ENCODE measurements at regions not wholly inside any gene's neighbourhood (a gene's known extent, or its start where the extent isn't known, plus 50 kb on each side); places are given as distances from the start of the nearest gene placed in this dataset.
"Not testable (repeated sequence)": the region's sequence is repeated elsewhere in the genome, so short reads cannot be mapped to it uniquely, and the experiment has no call there.

GRCh38 chr11:29051935-29052334 is 943.7 kb downstream of the METTL15 start:
- no peak overlapping the region for H3K4me3 Mint-ChIP-seq
- intact Hi-C loops (cut with micrococcal nuclease) = no loop called here
- CTCF ChIA-PET = no interaction called here
- no peak overlapping the region for H3K27ac Mint-ChIP-seq
- POLR2A ChIA-PET = no interaction called here
- H3K27me3 Mint-ChIP-seq = no peaks in the 10 kb centered on the region
- ATAC-seq (no peak), DNase-seq (no peak)
- no peaks in the 10 kb centered on the region for H3K36me3 Mint-ChIP-seq (ENCODE audit: low read depth)
- H3K4me1 Mint-ChIP-seq (ENCODE audit: low read depth) = no peaks in the 10 kb centered on the region
- TF ChIP-seq CTCF (IDR thresholded peaks at IDR 0.05) = no peak
- peaks cover 8% of the 10 kb centered on the region for H3K9me3 Mint-ChIP-seq

GRCh38 chr11:29050962-29051361 is 942.8 kb downstream of the METTL15 start:
- CTCF ChIA-PET; ATAC-seq; H3K27ac Mint-ChIP-seq; POLR2A ChIA-PET; DNase-seq; H3K4me1 Mint-ChIP-seq (ENCODE audit: low read depth); H3K36me3 Mint-ChIP-seq (ENCODE audit: low read depth); H3K27me3 Mint-ChIP-seq; H3K4me3 Mint-ChIP-seq; H3K9me3 Mint-ChIP-seq; intact Hi-C loops (cut with micrococcal nuclease): not testable (repeated sequence)

- CTCF ChIA-PET = no interaction called here
- POLR2A ChIA-PET = no interaction called here
- Mint-ChIP-seq H3K27me3 (no peaks in the 10 kb centered on the region), H3K4me3 (no peak overlapping the region), H3K36me3 (ENCODE audit: low read depth) (no peaks in the 10 kb centered on the region), H3K9me3 (peaks cover 5% of the 10 kb centered on the region), H3K27ac (no peak overlapping the region), H3K4me1 (ENCODE audit: low read depth) (no peaks in the 10 kb centered on the region)
- TF ChIP-seq CTCF (IDR thresholded peaks at IDR 0.05) = no peak
- intact Hi-C loops (cut with micrococcal nuclease) = no loop called here
- no peak for ATAC-seq
- no peak for DNase-seq
Measured at GRCh38 chr11:29040489-29040888, 932.3 kb downstream of the METTL15 start.

GRCh38 chr11:29032384-29033149 is 924.4 kb downstream of the METTL15 start:
- ChIA-PET POLR2A (no interaction called here), CTCF (no interaction called here)
- TF ChIP-seq CTCF (IDR thresholded peaks at IDR 0.05) = no peak
- H3K4me3 Mint-ChIP-seq = no peak overlapping the region
- H3K9me3 Mint-ChIP-seq = peaks cover 17% of the 10 kb centered on the region
- H3K36me3 Mint-ChIP-seq (ENCODE audit: low read depth) = no peaks in the 10 kb centered on the region
- intact Hi-C loops (cut with micrococcal nuclease) = no loop called here
- DNase-seq (no peak), ATAC-seq (no peak)
- H3K27ac Mint-ChIP-seq = no peak overlapping the region
- H3K4me1 Mint-ChIP-seq (ENCODE audit: low read depth) = no peaks in the 10 kb centered on the region
- no peaks in the 10 kb centered on the region for H3K27me3 Mint-ChIP-seq

- no peak for ATAC-seq
- Mint-ChIP-seq H3K4me3 (no peak overlapping the region), H3K36me3 (ENCODE audit: low read depth) (no peaks in the 10 kb centered on the region), H3K27me3 (no peaks in the 10 kb centered on the region), H3K4me1 (ENCODE audit: low read depth) (no peaks in the 10 kb centered on the region), H3K9me3 (peaks cover 22% of the 10 kb centered on the region), H3K27ac (no peak overlapping the region)
- CTCF ChIA-PET = no interaction called here
- POLR2A ChIA-PET = no interaction called here
- DNase-seq = no peak
- intact Hi-C loops (cut with micrococcal nuclease) = no loop called here
- no peak for TF ChIP-seq CTCF (IDR thresholded peaks at IDR 0.05)
Measured at GRCh38 chr11:29029452-29029851, 921.3 kb downstream of the METTL15 start.

Data from activated CD8-positive, alpha-beta T cell treated with anti-CD3 and anti-CD28 coated beads for 36 hours (primary cell).